PFSK-1 (cell line): ENCODE measurements at regions not wholly inside any gene's neighbourhood (a gene's known extent, or its start where the extent isn't known, plus 50 kb on each side); places are given as distances from the start of the nearest gene placed in this dataset.

Source experiments
- FOXP2 ChIP-seq: optimal IDR thresholded peaks from 2 replicates; pipeline ENCODE3; 2011; ENCODE audit warnings: borderline replicate concordance, control low read depth, inconsistent platforms; ENCODE audit not compliant: insufficient read depth; ENCODE audit errors: extremely low read length, extremely low read depth
- POLR2AphosphoS5 ChIP-seq: IDR thresholded peaks from 2 replicates; pipeline ENCODE4 v1.6.1; 2012; ENCODE audit warnings: low read depth, mild to moderate bottlenecking, control low read depth, low read length, moderate library complexity
- SIN3A ChIP-seq: IDR thresholded peaks from 2 replicates; pipeline ENCODE4 v1.6.1; 2012; ENCODE audit warnings: mild to moderate bottlenecking, low read length, moderate library complexity, borderline replicate concordance; ENCODE audit not compliant: insufficient read depth
- TAF1 ChIP-seq: IDR thresholded peaks from 2 replicates; pipeline ENCODE4 v1.6.1; 2012; ENCODE audit warnings: low read length, control low read depth, borderline replicate concordance; ENCODE audit not compliant: insufficient read depth
- TF ChIP-seq, protein P1 (sequence below), 2 experiments: IDR thresholded peaks; 2 replicates each; pipeline versions ENCODE4 v1.6.1 to v1.8.0; 2011 to 2012; ENCODE audit warnings: low read depth in 2 of 2, low read length in 2 of 2, control low read depth in 1 of 2, inconsistent platforms in 1 of 2, mild to moderate bottlenecking in 1 of 2, moderate library complexity in 1 of 2; ENCODE audit not compliant: insufficient read depth in 1 of 2

DNA sequence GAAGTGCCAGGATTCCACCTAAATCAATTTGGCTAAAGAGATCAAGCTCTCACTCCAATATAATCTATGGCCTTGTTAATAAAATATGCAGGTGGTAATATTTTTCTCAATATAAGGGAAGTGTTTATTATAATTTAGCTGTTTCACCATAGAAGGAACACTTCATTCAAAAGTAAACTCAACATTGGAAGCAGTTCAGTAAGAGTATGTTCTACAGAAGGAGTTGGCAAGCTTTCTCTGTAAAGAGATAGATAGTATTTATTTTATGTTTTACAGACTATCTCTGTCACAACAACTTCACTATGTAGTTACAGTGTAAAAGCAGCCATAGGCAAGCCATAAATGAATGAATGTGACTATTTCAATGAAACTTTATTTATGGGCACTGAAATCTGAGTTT lies 313.6 kb upstream of the ANO3 start:
- TF ChIP-seq POLR2AphosphoS5 (no peak), FOXP2 (no peak), TAF1 (no peak), SIN3A (no peak)
- TF ChIP-seq, protein P1, sequence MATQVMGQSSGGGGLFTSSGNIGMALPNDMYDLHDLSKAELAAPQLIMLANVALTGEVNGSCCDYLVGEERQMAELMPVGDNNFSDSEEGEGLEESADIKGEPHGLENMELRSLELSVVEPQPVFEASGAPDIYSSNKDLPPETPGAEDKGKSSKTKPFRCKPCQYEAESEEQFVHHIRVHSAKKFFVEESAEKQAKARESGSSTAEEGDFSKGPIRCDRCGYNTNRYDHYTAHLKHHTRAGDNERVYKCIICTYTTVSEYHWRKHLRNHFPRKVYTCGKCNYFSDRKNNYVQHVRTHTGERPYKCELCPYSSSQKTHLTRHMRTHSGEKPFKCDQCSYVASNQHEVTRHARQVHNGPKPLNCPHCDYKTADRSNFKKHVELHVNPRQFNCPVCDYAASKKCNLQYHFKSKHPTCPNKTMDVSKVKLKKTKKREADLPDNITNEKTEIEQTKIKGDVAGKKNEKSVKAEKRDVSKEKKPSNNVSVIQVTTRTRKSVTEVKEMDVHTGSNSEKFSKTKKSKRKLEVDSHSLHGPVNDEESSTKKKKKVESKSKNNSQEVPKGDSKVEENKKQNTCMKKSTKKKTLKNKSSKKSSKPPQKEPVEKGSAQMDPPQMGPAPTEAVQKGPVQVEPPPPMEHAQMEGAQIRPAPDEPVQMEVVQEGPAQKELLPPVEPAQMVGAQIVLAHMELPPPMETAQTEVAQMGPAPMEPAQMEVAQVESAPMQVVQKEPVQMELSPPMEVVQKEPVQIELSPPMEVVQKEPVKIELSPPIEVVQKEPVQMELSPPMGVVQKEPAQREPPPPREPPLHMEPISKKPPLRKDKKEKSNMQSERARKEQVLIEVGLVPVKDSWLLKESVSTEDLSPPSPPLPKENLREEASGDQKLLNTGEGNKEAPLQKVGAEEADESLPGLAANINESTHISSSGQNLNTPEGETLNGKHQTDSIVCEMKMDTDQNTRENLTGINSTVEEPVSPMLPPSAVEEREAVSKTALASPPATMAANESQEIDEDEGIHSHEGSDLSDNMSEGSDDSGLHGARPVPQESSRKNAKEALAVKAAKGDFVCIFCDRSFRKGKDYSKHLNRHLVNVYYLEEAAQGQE (IDR thresholded peaks at IDR 0.05; ENCODE audit: insufficient read depth in 1 of 2, low read depth in 2 of 2, low read length in 2 of 2) = no peak

DNA sequence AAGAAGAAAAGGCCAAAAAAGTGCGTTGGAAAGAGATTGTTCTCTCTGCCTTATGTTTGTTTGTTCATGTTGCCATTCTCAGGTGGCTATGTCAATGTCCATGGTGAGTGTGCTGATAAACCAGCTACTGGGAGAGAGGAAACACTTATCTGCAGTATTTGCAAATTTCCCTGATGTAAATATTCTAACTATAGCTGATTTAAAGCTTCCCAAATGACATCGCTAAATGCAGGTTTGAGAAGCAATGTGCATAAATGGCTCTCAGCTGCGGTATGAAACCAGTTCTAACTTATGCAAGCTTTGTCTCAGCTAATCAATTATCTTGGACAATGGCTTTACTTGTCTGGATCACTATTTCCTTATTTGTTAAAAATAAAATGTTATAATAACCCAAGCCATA lies 312.5 kb upstream of the ANO3 start:
- TF ChIP-seq, protein P1 (IDR thresholded peaks at IDR 0.05; ENCODE audit: insufficient read depth in 1 of 2, low read depth in 2 of 2, low read length in 2 of 2) = no peak
- TF ChIP-seq POLR2AphosphoS5 (no peak), FOXP2 (no peak), TAF1 (no peak), SIN3A (no peak)

DNA sequence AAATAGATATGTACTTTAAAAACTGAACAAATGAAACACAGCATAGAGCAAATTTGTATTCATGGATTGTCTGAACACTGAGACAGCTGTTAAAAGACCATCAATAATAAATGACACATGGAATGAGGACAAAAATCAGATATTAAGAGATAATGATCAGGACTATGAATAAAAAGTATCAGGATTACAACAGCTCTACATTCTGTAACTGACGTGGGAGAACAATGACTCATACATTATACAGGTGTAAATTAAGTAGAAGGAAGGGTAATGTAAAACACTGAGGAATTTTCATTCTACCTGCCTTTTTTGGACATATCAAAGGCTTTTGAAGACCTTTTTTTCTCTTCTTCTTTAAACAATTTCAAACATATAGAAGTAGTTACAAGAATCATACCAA lies 310.9 kb upstream of the ANO3 start:
- TF ChIP-seq FOXP2 (no peak), TAF1 (no peak), POLR2AphosphoS5 (no peak), SIN3A (no peak)
- TF ChIP-seq, protein P1 (IDR thresholded peaks at IDR 0.05; ENCODE audit: insufficient read depth in 1 of 2, low read depth in 2 of 2, low read length in 2 of 2) = no peak

DNA sequence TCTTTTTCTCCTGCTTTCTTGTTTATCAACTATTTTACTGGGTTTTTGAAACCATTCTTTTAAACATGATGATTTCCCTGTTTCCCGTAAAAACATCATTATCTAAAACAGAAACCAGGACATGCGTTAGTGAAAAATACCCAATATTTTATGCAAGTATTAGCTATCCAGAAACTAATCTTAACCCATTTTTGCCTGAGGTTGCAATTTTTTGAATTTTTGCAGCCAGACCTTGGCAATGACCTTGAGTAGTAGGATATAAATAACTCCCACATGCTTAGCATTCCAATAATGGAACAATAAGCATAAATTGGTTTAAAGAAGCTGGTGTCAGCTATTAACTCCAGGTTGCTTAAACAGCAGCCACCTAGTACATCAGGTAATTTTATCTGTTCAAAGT lies 308.9 kb upstream of the ANO3 start:
- TF ChIP-seq, protein P1 (IDR thresholded peaks at IDR 0.05; ENCODE audit: insufficient read depth in 1 of 2, low read depth in 2 of 2, low read length in 2 of 2) = no peak
- TF ChIP-seq SIN3A (no peak), TAF1 (no peak), FOXP2 (no peak), POLR2AphosphoS5 (no peak)

- TF ChIP-seq POLR2AphosphoS5 = no peak
- TF ChIP-seq SIN3A = no peak
- no peak for TF ChIP-seq TAF1
- TF ChIP-seq FOXP2 = no peak
- TF ChIP-seq, protein P1 (IDR thresholded peaks at IDR 0.05; ENCODE audit: insufficient read depth in 1 of 2, low read depth in 2 of 2, low read length in 2 of 2) = no peak
Measured at GRCh38 chr11:26025676-26026075, 306.3 kb upstream of the ANO3 start.
